Activated naive CD8-positive, alpha-beta T cell treated with anti-CD3 and anti-CD28 coated beads for 36 hours (primary cell): ENCODE measurements at regions not wholly inside any gene's neighbourhood (a gene's known extent, or its start where the extent isn't known, plus 50 kb on each side); places are given as distances from the start of the nearest gene placed in this dataset.

Source experiments
- DNase-seq: peaks from one replicate; pipeline ENCODE4 v3.0.0; 2021
- H3K27ac Mint-ChIP-seq: one replicate; pipeline ENCODE4 v1.8.0; 2022; ENCODE audit warnings: mild to moderate bottlenecking, moderate library complexity, mixed read lengths
- H3K27me3 Mint-ChIP-seq: one replicate; pipeline ENCODE4 v1.8.0; 2022; ENCODE audit warnings: mild to moderate bottlenecking, mixed read lengths
- H3K36me3 Mint-ChIP-seq: one replicate; pipeline ENCODE4 v1.8.0; 2021; ENCODE audit warnings: mild to moderate bottlenecking, mixed read lengths
- H3K4me1 Mint-ChIP-seq: one replicate; pipeline ENCODE4 v1.8.0; 2021; ENCODE audit warnings: mixed read lengths
- H3K4me3 Mint-ChIP-seq: one replicate; pipeline ENCODE4 v1.8.0; 2022; ENCODE audit warnings: mild to moderate bottlenecking, moderate library complexity, mixed read lengths
- H3K9me3 Mint-ChIP-seq: one replicate; pipeline ENCODE4 v1.8.0; 2022; ENCODE audit warnings: mixed read lengths

DNA sequence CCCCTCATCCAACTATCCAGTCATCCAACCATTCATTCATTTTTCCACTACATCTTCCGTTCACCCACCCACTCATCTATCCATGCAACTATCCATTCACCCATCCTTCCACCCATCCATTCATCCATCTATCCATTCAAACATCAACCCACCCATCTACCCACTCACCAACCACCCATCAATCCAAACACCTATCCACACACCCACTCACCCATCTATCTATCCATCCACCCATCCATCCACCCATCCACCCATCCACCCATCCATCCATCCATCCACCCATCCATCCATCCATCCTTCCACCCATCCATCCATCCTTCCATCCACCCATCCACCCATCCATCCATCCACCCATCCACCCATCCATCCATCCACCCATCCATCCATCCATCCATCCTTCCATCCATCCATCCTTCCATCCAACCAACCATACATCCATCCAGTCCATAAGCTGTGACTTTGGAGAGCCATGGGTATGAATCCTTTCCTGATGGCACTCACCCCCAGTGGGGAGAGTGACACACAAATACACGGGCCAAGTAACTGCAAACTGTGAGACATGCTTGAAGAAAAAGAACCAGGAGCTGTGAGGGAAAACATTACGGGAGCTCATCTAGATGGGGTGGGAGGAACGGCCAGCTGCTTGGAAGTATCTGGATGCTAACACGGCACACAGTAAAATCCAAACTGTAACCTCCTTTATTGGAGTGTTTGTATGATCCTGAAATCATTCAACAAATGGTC is 100.0 kb upstream of the TNRC6C start:
- Mint-ChIP-seq H3K9me3 (no peaks in the 10 kb centered on the region), H3K36me3 (no peaks in the 10 kb centered on the region), H3K27ac (no peak overlapping the region), H3K4me3 (no peak overlapping the region), H3K27me3 (peaks cover 1% of the 10 kb centered on the region), H3K4me1 (peaks cover 19% of the 10 kb centered on the region)
- DNase-seq = no peak

DNA sequence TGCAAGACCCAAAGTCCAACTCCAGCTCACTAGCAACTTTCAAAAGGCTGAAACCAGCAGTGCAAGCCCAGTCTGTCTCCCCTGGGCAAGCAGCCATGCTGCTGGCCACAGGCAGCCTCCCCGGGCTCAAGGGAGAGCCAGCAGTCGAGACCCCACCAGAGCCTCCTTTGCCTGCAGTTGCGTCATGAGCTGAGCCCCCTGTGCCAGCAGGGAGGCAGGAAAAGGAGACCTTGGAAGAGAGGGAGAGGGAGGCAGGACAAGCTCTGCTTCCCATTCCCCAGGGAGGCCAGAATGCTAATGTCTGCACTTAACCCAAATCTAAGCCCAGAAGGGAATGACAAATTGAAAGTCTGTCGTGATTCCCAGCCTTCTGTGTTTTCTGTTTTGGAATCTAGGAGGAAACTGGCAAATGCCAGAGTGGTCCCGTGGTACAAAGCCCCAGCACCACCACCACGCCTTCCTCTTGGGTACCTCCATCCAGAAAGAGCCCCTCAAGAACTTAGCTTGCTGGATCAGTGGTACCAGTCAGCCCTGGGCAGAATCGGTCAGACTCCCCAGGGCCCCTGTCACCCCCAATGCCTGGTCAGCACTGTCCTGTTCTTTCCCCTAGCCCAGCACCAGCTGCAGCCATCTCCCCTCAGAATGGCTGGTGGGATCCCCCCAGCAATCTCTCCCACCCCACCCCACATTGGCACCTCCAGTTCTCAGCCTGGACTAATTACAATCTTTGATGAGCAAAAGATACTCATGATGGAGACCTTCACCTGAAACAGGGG is 99.3 kb upstream of the TNRC6C start:
- Mint-ChIP-seq H3K9me3 (no peaks in the 10 kb centered on the region), H3K27ac (no peak overlapping the region), H3K36me3 (no peaks in the 10 kb centered on the region), H3K4me1 (peaks cover 23% of the 10 kb centered on the region), H3K27me3 (peaks cover 3% of the 10 kb centered on the region), H3K4me3 (no peak overlapping the region)
- no peak for DNase-seq

DNA sequence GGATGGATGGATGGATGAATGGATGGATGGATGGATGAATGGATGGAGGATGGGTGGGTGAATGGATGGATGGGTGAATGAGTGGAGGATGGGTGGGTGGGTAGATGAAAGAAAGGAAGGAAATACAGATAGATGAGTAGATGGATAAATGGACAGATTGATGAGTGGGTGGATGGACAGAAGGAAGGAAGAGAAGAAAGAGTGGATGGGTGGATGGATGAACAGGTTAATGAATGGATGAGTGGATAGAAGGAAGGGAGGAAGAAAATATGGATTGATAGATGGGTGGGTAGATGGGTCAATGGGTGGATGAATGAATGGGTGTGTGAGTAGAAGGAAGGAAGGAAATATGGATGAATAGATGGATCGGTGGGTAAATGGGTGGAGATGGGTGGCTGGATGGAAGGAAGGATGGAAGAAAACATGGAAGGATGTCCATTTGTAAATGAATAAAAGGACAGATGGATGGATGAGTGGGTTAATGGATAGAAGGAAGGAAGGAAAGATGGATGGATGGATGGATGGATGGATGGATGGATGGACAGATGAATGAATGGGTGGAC is 97.3 kb upstream of the TNRC6C start:
- H3K27ac Mint-ChIP-seq = no peak overlapping the region
- H3K4me1 Mint-ChIP-seq = peaks cover 22% of the 10 kb centered on the region
- H3K4me3 Mint-ChIP-seq = no peak overlapping the region
- no peaks in the 10 kb centered on the region for H3K9me3 Mint-ChIP-seq
- H3K36me3 Mint-ChIP-seq = no peaks in the 10 kb centered on the region
- H3K27me3 Mint-ChIP-seq = peaks cover 3% of the 10 kb centered on the region
- no peak for DNase-seq

DNA sequence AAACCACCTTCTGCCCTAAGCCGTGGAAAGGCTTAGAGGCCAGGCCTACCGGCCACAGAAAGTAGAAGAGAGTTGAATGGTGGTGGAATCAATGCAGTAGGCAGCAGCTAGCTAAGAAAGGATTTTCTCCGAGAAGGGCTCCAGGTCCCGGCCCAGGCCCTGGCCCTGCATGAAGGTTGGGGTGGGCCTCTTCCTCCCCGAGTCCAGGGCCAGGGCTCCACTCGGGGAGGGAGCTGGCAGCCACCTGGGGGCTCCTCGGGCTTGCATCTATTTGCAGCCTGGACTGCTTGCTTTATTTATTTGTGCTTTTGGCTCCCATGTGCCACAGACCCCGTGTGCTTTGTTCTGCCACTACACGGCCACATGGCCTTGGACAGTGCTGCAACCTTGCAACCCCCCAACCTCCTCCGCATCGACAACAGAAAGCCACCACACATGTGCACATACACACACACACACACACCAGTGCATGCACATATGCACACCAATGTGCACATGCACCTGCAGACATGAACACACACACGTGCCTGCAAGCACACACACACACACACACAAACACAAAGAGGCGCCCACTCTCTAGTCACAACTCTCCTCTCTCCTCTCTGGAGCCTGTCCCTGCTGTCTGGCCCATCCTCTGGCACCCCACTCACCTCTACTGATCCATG is 96.4 kb upstream of the TNRC6C start:
- Mint-ChIP-seq H3K27ac (no peak overlapping the region), H3K9me3 (no peaks in the 10 kb centered on the region), H3K27me3 (peaks cover 3% of the 10 kb centered on the region), H3K36me3 (no peaks in the 10 kb centered on the region), H3K4me1 (peaks cover 18% of the 10 kb centered on the region), H3K4me3 (no peak overlapping the region)
- no peak for DNase-seq

DNA sequence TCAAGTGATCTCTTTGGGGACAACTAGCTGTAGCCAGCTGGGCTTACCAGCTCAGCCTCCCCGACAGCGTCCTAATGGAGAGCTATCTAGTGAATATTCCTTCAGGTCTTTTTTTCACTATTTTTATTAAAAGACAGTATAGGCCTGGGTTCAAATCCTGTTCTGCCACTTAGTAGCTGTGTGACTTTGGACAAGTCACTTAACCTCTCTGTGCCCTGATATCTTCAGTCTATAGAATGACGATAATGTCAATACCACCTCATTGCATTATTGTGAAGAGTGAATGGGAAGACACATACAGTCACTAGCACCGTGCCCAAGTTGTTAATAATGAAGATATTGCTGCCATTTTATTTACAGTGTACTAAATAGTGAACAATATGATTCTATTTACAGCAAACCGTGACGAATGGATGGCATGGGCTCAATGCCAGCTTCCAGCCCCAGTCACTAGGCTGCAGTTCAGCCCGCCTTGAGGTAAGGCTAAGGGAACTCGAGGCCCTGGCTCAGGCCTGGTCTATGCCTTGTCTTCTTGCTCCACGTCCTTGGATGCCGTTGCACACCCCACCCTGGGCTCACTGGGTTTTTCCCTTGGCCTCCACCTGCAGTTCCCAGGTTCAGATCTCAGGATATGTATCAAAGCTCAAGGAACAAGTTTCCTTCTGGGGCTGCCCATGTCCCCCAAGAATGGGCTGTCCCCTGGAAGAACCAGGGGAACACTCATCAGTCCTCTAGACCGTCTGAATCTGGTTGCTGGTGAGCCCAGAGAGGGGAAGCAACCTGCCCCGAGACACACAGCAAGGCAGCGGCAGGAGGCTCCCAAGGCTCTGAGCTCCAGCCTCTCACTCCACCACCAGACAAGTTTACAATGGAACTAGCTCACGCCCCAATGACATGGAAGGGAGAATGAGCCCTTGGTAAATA is 95.4 kb upstream of the TNRC6C start:
- no peak for DNase-seq
- Mint-ChIP-seq H3K27me3 (peaks cover 3% of the 10 kb centered on the region), H3K36me3 (no peaks in the 10 kb centered on the region), H3K4me1 (peaks cover 13% of the 10 kb centered on the region), H3K27ac (no peak overlapping the region), H3K4me3 (no peak overlapping the region), H3K9me3 (no peaks in the 10 kb centered on the region)

DNA sequence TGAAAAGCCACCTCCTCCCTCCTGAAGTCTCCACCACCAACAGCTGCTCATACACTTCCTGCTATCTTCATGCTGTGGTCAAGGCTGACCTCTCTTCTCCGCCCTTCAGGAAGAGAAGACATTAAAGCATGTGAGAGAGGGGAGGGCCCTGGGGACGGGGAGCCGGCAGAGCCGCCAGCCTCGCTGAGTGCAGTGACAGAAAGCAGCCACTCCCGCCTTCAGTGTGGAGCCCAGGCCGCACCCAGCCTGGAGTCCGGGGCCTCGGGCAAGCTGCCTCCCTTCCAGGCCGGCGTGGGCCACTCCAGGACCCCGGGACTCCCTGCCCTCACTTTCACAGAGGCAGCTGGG is 94.7 kb upstream of the TNRC6C start:
- H3K9me3 Mint-ChIP-seq = no peaks in the 10 kb centered on the region
- H3K4me1 Mint-ChIP-seq = peaks cover 13% of the 10 kb centered on the region
- no peak overlapping the region for H3K4me3 Mint-ChIP-seq
- no peak overlapping the region for H3K27ac Mint-ChIP-seq
- no peaks in the 10 kb centered on the region for H3K36me3 Mint-ChIP-seq
- peaks cover 3% of the 10 kb centered on the region for H3K27me3 Mint-ChIP-seq
- DNase-seq = no peak

DNA sequence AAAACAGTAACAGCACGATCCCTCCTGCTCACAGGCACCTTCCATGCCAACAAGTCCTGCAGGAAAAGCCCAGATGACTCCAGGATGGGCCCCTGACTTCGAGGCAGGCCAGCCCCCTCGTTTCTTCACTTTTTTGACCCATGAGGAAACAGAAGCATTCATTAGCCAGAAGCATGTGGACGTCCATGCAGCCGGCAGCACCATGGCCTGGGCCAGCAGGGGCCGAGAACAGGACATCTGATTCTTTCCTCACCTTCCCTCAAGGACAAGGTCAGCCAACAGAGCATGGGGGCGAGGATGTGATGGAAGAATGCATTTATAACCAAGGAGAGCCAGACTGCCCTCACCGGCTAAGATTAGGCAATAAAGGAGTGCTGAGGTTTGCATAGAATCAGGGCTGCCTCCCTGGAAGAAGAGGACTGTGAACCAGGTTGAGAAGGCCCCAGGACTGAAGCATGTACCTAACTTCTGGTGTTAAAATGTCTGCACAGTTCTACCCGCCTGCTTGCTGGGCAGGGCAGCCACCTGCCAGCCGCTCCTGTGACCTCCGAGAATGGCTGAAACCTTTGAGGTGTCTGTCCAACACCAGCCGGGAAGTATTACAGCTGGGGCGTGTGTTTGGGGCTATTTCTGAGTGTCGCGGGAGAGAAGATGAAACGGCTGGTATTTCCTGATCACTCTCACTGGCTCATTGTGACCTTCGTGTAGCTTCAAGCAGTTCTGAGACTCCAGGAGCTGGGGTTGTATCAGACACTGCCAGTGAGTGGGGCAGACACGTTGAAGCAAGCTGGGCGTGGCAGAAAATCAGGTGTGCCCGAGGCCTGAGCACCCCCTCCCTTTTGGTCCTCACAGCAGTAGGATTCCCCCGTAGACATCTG is 94.0 kb upstream of the TNRC6C start:
- Mint-ChIP-seq H3K4me1 (peaks cover 18% of the 10 kb centered on the region), H3K27ac (no peak overlapping the region), H3K27me3 (peaks cover 3% of the 10 kb centered on the region), H3K36me3 (no peaks in the 10 kb centered on the region), H3K9me3 (no peaks in the 10 kb centered on the region), H3K4me3 (no peak overlapping the region)
- no peak for DNase-seq

DNA sequence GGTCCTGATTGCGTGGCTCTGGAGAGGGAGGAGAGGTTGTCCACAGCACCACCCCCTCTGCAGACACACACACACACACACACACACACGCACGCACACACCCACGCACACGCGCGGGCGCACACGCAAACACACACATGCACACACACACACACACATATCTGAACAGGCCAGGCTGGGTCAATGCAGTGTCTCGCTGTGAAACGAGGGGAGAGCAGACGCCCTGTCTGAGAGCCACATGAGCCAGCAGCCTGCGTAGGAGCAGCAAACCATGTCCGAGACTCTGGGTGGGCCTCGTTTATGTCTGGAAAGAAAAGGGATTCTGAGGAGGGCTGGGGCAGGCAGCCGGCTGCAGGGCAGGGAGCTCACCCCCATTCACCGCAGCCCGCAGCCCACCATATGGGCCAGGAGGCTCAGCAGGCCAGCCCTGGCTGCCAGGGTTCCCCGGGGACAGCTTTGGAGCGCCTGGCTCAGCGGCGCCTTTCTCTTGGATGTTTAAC is 93.3 kb upstream of the TNRC6C start:
- Mint-ChIP-seq H3K9me3 (no peaks in the 10 kb centered on the region), H3K4me1 (peaks cover 24% of the 10 kb centered on the region), H3K36me3 (no peaks in the 10 kb centered on the region), H3K27me3 (peaks cover 3% of the 10 kb centered on the region), H3K27ac (no peak overlapping the region), H3K4me3 (no peak overlapping the region)
- no peak for DNase-seq

DNA sequence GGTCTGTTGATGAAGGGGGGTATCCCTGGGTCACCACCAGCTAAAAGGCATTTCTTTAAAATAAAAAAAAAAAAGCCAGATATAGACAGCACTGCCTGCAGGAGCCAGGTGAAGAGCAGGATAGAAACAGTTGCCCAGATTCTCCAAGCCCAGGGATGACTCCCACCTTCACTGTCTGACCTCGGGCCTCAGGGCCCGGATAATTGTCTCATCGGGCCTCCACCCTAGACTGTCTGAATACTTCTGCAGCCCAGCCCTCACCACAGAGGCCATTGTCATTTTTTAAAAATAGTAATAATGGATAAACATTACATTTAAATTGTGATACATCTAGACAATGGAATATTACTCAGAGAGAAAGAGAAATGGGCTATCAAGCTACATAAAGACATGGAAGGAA is 92.8 kb upstream of the TNRC6C start:
- Mint-ChIP-seq H3K27me3 (peaks cover 3% of the 10 kb centered on the region), H3K4me3 (no peak overlapping the region), H3K36me3 (no peaks in the 10 kb centered on the region), H3K9me3 (no peaks in the 10 kb centered on the region), H3K4me1 (peaks cover 24% of the 10 kb centered on the region), H3K27ac (no peak overlapping the region)
- no peak for DNase-seq

DNA sequence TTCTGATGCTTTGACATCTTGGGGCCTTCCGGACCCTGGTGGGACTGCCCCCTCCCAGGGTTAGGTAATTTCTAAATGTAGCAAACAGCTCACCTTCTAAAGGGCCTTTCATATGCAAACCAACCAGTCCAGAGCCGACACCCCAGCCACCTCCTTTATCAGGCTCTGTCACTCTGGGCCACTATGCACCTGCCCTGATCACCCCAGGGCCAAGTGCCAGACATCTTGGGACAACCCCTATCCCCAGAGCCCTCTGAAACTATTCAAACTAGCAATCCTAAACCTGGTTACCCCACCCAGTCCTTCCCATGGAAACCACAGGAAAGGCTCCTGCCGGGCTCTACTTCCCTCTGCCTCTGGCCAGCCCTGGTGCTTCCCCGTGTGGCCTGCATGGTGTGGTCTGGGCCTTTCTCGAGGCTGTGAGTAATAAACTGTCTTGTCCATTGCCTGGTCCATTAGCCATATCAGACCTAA is 91.2 kb upstream of the TNRC6C start:
- H3K36me3 Mint-ChIP-seq = no peaks in the 10 kb centered on the region
- no peak overlapping the region for H3K4me3 Mint-ChIP-seq
- H3K4me1 Mint-ChIP-seq = peaks cover 35% of the 10 kb centered on the region
- H3K27ac Mint-ChIP-seq = no peak overlapping the region
- peaks cover 3% of the 10 kb centered on the region for H3K27me3 Mint-ChIP-seq
- DNase-seq = no peak
- no peaks in the 10 kb centered on the region for H3K9me3 Mint-ChIP-seq

DNA sequence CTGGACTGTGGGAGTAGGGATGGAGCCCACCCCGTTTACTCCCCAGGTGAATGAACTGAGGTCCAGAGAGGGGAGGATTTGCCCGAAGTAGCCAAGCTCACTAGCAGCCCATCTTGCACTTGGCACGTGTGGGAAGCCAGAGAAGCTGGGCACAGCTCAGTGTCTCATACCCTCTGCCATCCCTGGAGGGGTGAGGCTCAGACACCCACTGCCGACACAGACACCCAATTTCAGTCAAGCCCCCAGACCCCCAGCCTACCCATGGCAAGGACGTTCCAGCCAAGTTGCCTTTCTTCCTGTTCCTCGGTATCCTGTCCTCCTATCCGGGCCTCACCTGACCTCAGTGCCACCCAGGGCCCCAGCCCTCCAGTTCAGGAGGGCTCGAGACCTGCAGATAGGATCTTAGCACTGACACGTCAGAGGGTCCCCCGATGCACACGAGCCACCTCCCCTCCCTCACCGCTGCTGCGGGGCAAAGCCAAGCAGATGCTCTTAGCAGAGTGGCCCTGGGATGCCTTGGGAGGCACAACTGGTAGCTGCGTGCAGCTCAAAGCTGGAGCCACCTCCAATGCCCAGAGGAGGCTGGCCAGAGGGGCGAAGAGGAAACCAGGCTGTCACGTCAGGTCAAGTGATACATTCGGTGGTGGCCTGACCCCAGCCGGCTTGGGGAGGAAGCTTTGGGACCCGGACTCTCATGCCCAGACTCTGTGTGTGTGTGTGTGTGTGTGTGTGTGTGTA is 90.4 kb upstream of the TNRC6C start:
- no peak overlapping the region for H3K4me3 Mint-ChIP-seq

DNA sequence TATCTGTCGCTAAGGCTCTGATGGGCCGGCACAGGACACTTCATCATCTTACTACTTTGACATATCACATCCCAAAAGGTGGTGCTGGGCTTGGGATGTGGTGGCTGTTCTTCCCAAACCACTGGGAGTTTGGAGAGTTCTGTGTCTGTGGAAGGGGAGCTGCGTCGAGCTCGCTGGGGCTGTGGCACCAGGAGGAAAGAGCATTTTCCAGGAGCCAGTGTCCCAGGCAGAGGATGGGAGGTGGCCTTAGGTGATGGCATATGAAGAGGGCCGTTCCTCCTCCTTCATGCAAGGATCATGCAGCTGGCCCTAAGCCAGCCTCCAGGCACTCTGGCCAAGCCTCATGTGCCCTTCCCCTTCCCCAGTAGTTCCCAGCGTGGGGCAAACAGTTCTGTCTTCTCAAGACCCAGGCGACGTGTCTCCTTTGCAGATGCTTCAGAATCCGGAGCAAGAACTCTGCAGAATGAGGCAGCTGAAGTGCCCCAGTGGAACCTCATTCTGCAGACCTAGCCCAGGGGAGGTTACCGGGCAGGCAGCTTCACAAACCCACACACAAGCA is 89.4 kb upstream of the TNRC6C start:
- Mint-ChIP-seq H3K4me1 (peaks cover 44% of the 10 kb centered on the region), H3K27ac (no peak overlapping the region), H3K36me3 (no peaks in the 10 kb centered on the region), H3K4me3 (no peak overlapping the region), H3K9me3 (no peaks in the 10 kb centered on the region), H3K27me3 (no peaks in the 10 kb centered on the region)
- no peak for DNase-seq

More for the DNA sequence above, 90.4 kb upstream of the TNRC6C start:
- no peak overlapping the region for H3K27ac Mint-ChIP-seq
- peaks cover 3% of the 10 kb centered on the region for H3K27me3 Mint-ChIP-seq
- no peak for DNase-seq
- H3K9me3 Mint-ChIP-seq = no peaks in the 10 kb centered on the region
- no peaks in the 10 kb centered on the region for H3K36me3 Mint-ChIP-seq
- peaks cover 42% of the 10 kb centered on the region for H3K4me1 Mint-ChIP-seq

DNA sequence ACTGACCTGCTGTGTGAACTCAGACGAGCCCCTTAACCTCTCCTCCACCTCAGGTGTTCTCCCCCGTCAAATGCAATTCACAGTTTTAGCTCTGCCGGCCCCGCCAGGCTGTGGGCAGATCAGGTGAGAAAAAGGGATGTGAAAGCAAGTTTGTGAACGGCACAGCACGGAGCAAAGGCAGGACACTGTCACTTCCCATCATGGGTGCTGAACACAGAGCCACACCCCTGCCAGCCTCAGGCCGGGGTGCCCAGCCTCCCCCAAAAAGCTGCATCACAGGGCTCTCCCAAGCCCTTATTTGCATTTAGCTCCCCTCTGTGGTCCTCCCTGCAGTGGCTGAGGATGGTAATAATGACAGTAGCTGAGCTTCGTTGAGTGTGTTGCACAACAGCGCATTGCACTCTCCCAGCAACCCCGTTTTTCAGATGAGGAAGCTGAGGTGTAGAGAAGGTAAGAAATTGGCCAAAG is 88.8 kb upstream of the TNRC6C start:
- no peaks in the 10 kb centered on the region for H3K9me3 Mint-ChIP-seq
- no peaks in the 10 kb centered on the region for H3K36me3 Mint-ChIP-seq
- no peaks in the 10 kb centered on the region for H3K27me3 Mint-ChIP-seq
- H3K4me1 Mint-ChIP-seq = peaks cover 41% of the 10 kb centered on the region
- no peak overlapping the region for H3K27ac Mint-ChIP-seq
- H3K4me3 Mint-ChIP-seq = no peak overlapping the region
- no peak for DNase-seq
